ENCODE measurements at regions not wholly inside any gene's neighbourhood (a gene's known extent, or its start where the extent isn't known, plus 50 kb on each side); places are given as distances from the start of the nearest gene placed in this dataset.

- no peak for DNase-seq (ENCODE audit: low read depth)
Observed at GRCh38 chr1:58862728-58863385, 79.0 kb upstream of the JUN start.

- no peak for DNase-seq (ENCODE audit: low read depth)
Observed at GRCh38 chr1:58864654-58865053, 80.8 kb upstream of the JUN start.

DNA sequence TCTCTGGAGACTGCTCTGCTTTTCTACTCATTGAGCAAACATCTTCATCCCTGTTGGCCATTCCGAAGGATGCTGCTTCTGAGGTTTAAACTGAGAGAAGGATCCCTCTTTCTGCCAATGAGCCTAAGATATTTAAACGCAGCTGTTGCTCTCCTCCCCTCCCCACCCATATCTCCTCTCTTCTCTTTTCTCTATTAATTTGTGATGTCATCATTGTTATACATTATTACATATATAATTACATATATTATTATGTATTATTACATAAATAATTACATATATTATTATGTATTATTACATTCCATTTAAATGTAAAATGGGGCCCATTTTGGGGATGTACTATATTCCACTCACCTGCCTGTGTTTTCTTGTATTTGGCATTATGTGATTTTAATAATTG, 82.7 kb upstream of the JUN start:
- no peak for DNase-seq (ENCODE audit: low read depth)

- DNase-seq (ENCODE audit: low read depth), result no peak
Observed at GRCh38 chr1:58869638-58870297, 85.9 kb upstream of the JUN start.

DNA sequence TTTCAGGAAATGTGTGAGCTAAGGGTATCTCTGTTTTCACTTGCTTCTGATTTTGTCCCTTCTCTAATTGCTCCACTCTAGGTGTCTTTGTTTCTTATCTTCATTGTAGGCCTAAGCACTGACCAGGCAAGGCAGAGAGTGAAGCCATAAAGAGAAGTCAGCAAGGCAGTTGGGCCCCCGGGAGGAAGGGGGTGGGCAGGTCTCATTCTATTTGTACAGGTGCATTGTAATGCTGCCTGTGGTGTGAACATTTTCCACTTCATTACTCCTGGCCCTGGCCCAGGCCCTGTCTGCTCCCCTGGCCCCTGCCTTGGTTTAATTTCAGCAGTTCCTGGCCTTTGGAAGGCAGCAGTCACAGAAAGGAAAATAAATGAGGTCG, 86.4 kb upstream of the JUN start:
- DNase-seq (ENCODE audit: low read depth), result no peak

- DNase-seq (ENCODE audit: low read depth), result no peak
Observed at GRCh38 chr1:58874342-58874741, 90.5 kb upstream of the JUN start.

DNA sequence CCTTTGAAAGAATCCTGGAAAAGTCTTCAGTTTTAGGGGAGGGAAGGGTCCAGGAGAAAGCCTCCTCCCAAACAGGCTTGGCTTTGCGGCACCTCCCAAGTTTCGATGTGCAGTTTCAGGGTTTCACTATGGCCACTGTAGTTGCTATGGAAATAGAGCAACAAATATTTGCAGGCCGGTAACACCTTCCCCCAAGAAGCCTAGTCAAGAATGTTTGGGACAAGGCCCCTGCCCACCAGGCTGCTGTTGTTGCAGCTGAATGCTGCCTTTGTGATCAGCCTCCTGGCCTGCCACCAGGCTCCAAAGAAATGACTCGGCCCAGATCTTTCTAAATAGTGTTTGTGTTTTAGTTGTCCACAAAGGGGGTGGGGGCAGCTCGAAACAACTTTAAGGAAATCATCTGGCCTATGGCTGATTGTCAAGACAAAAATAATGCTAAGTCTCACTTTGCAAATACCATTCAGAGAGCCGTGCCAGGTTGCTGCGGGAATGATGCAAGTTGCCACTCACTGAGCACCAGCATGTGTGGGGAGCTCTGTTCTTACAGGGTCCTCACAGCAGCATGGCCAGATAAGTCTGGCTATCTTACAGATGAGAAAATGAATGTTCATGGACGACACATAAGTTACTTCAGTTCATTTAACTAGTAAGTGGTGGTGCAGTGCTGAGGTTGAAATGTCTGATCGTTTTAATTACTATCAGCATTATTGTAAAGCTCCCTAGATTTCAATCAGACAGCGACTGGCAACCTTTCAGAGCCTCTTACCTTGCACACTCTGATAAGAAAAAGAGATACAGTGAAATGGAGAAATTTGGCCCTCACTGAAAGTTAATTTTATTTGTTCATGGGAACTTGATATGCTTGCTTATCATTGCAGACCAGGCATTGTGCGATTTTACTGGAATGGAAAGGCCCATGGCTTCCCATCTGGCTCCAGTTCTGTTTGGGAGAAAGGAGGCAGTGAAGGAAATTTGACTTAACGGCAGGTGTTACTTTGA, 91.2 kb upstream of the JUN start:
- peak; percentile 47 for DNase-seq (ENCODE audit: low read depth)

GRCh38 chr1:58879464-58879863, 95.6 kb upstream of the JUN start:
- no peak for DNase-seq (ENCODE audit: low read depth)

DNA sequence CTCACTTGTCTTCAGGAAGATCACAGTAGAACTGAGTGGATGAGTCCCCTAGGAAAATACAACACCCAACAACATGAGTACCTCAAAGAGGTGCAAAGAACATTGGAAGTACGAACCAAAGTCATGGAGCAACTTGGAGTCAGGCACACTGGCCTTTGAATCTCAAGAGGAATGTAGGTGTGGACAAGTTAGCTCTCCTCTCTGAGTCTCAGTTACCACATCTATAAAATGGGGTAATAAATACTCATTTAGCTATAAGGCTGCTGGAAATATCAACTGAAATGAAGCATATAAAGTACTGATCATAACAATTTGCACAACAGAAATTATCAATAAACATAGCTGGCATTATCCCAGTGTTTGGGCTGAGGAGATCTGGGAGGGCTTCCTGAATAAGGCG, 96.7 kb upstream of the JUN start:
- no peak for DNase-seq (ENCODE audit: low read depth)

DNA sequence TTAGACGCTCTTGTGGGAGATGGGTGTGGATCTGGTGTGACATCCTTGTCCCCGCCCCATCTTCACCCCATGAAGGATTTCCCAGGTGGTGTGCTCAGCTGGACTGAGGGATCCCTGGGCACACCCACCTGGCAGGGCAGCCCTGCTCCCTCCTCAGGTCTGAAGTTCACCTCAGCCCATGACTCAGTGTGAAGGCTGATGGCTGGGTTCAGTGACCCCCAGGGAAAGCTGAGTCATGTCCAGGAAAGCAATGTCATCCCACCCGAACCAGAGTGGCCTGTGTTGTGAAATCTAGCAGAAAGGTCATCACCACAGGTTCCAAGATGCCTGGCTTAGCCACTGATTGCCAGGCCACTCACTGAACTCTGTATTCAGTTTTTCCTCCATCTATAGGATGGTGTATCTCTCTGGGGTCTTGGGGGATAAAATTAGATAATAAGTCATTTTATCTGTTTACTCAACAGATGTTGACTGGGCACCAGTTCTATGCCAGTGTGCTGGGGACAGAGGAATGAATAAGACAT, 97.7 kb upstream of the JUN start:
- no peak for DNase-seq (ENCODE audit: low read depth)

DNA sequence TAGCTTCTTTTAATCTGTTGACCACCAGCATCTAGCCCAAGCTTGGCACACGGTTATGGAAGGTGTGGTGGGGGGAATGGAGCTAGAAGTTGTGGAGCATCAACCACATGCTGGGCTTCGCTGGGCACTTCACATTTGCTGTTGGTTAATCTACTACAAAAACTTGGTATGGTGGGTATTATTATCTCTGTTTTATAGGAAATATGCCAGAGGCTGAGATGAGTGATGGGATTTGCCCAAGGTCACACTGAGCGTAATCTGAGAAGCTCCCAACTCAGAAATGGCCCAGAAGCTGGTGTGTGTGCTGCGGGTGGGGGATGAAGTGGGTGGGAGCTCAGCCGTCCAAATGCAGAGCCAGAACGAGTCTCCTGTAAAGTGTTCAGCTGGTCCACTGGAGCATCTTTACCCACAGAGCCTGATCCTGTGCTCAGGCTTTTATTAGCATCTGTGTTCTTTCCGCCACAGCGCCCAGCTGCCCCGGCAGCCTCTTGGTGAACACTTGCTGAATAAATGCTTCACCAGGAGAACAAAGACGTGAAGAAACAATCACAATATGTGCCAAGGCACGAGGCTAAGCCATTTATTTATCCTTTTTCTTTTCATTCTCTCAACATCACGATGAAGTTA, 98.6 kb upstream of the JUN start:
- no peak for DNase-seq (ENCODE audit: low read depth)

DNA sequence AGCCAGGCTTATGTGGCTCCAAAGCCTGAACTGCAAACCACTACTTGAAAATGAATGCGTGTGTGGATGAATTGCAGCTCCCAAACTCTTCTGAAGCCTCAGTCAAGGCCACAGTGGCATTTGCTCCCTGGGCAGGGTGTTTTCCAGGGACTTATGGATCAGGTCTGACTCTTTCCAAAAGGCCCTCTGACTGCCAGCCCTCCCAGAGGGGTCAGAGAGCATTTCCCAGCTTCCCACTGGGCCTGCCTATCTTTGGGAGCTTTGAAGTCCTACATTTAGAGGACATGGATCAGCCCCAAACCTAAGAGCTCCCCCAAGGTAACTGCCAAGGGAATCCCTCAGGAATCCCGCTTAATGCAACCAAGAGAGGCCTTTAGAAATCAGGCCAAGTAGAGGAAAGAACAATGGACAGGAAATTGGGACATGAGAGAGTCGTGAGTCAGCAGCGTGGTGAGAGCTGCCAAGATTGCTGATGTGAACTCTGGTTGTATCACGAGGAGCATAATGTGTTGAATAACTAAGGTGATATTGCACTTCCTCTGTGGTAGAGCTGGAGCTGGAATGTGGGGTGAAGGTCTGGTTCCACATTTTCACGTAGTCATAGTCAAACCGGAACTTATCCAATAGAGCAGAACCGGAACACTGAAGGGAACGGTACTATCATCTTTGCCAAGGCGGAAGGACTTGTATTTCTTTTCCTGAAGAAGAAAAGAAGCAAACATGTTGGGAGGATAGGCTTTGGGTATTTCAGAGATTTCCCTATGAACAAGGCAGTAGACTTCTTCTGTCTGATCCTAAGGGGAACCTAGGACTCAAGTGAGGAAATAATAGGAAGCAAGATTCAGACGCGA, 99.4 kb upstream of the JUN start:
- DNase-seq (ENCODE audit: low read depth), result peak; percentile 78

DNA sequence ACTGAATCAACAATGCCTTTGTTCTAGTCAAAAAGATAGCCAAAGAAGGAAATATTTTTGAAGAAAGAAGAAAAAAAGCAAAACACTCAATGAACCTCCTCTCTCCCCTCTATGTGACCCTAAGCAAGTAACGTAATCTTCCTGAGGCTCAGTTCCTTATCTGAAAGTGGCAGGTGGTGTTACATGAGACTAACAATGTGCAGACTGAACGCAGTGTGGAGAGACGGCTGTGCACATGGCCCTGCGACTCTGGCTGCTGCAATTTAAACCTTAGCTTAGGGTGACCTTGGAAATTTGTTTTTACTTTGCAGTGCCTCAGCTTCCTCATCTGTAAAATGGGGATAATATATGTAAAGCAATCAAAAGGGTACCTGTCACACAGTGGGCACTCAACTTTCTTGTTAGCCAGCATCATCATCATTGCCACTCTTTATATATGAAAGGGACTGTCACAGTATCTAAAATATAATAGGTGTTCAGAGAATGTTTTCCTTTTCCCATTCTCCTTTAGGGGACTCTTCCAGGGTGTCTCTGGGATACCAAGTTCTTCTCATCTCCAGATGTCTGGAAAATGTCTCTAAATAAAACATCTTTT, 100.1 kb upstream of the JUN start:
- no peak for DNase-seq (ENCODE audit: low read depth)

- DNase-seq (ENCODE audit: low read depth), result no peak
Observed at GRCh38 chr1:58884706-58885661, 101.1 kb upstream of the JUN start.

- DNase-seq (ENCODE audit: low read depth), result peak; percentile 35
Observed at GRCh38 chr1:58885998-58886397, 102.2 kb upstream of the JUN start.

- peak; percentile 87 for DNase-seq (ENCODE audit: low read depth)
Observed at GRCh38 chr1:58886611-58887010, 102.8 kb upstream of the JUN start.

DNA sequence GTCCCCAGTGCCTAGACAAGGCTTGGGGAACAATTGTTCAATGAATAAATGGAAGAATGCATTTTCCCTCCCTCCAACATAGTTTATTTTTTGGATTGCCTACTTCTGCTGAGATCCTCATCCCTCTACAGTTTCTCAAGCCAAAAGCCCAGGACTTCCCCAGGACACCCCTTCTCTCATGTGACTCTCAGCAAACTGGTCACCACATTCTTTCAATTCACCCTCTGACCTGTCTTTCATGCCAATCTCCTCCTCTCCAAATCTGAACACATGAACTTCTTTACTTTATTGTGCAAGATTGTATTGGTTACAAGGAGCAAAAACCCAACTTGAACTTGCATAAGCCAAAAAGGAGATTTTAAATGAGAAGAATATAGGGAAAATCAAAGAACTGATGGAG, 103.2 kb upstream of the JUN start:
- peak; percentile 25 for DNase-seq (ENCODE audit: low read depth)

GRCh38 chr1:58888833-58889232, 105.0 kb upstream of the JUN start:
- no peak for DNase-seq (ENCODE audit: low read depth)

DNA sequence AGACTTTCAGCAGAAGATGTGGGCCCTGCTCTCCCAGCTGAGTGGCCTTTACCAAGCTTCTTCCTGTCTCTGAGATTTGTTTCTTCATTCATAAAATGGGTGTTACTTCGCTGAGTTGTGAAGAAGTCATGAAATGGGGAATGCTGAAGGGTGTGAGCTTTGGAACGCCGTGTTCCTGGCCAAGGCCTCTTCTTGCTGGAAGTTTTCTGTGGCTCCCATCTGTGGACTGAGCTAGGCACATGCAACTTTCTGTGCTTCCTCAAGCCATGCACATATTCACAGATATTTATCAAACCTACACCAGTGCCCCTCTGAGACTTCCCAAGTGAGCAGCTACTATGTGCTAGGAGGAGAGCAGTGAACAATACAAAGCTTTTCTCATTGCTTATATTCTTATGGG, 106.3 kb upstream of the JUN start:
- no peak for DNase-seq (ENCODE audit: low read depth)

Data from myocyte (in vitro differentiated cells).